Calu3 (cell line): ENCODE measurements at regions not wholly inside any gene's neighbourhood (a gene's known extent, or its start where the extent isn't known, plus 50 kb on each side); places are given as distances from the start of the nearest gene placed in this dataset.
"Not testable (repeated sequence)": the region's sequence is repeated elsewhere in the genome, so short reads cannot be mapped to it uniquely, and the experiment has no call there.

Experiments used
- BruUV-seq: library from RNA; stranded (reverse); fragments of 400-500 nt; replicated peaks from 2 replicates; lab custom pipeline; 2021; lab: Mats Ljungman, UMichigan
- CTCF ChIA-PET: fragments of 300-600 bp; sonication (Branson Sonifier 250); formaldehyde crosslinking; loops from one replicate; lab custom pipeline; 2022; ENCODE audit warnings: antibody characterized with exemption; lab: Charles Lee
- DNase-seq: peaks from one replicate; pipeline ENCODE4 v3.0.0; 2022
- H3K27ac Mint-ChIP-seq: one replicate; pipeline ENCODE4 v1.8.0; 2022; ENCODE audit warnings: mixed read lengths; ENCODE audit not compliant: unreplicated experiment
- H3K27me3 Mint-ChIP-seq: one replicate; pipeline ENCODE4 v1.8.0; 2022; ENCODE audit warnings: mixed read lengths; ENCODE audit not compliant: unreplicated experiment
- H3K36me3 Mint-ChIP-seq: one replicate; pipeline ENCODE4 v1.8.0; 2022; ENCODE audit warnings: mild to moderate bottlenecking, moderate library complexity, mixed read lengths; ENCODE audit not compliant: insufficient read depth, unreplicated experiment
- H3K4me1 Mint-ChIP-seq: one replicate; pipeline ENCODE4 v1.8.0; 2022; ENCODE audit warnings: mild to moderate bottlenecking, low read depth, mixed read lengths; ENCODE audit not compliant: unreplicated experiment
- H3K4me3 Mint-ChIP-seq: one replicate; pipeline ENCODE4 v1.8.0; 2022; ENCODE audit warnings: mild to moderate bottlenecking, low read depth, moderate library complexity, mixed read lengths; ENCODE audit not compliant: unreplicated experiment
- H3K9me3 Mint-ChIP-seq: one replicate; pipeline ENCODE4 v1.8.0; 2022; ENCODE audit warnings: low read depth, mixed read lengths; ENCODE audit not compliant: unreplicated experiment
- intact Hi-C: fragments of 100-400 bp; cut with micrococcal nuclease; formaldehyde crosslinking; loops from one replicate; pipeline ENCODE4 v1.10.0; 2022; ENCODE audit not compliant: unreplicated experiment
- TF ChIP-seq, protein P1 (sequence below): fragments of 200-600 bp; IDR thresholded peaks from one replicate; pipeline ENCODE4 v1.8.0; 2022; ENCODE audit warnings: antibody characterized with exemption; ENCODE audit not compliant: unreplicated experiment

DNA sequence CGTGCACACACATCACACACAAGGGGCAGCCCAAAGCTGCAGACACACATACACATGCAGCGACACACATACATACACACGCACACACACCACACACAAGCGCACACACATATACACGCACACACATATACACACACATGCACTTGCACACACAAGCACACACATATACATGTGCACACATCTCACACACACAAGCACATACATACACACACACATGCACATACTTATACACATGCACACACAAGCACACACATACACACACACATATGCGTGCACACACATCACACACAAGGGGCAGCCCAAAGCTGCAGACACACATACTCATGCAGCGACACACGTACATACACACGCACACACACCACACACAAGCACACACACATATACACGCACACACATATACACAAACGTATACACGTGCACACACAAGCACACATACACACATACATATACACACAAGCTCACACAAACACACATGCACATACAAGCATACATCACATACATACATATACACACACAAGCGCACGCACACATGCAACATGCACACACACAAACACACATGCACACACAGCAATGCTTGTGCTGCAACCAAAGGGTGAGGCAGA, 178.8 kb upstream of the PFKP start:
- DNase-seq = no peak
- no TSS peak for BruUV-seq
- no peak overlapping the region for H3K27ac Mint-ChIP-seq
- no peaks in the 10 kb centered on the region for H3K36me3 Mint-ChIP-seq
- TF ChIP-seq, protein P1, sequence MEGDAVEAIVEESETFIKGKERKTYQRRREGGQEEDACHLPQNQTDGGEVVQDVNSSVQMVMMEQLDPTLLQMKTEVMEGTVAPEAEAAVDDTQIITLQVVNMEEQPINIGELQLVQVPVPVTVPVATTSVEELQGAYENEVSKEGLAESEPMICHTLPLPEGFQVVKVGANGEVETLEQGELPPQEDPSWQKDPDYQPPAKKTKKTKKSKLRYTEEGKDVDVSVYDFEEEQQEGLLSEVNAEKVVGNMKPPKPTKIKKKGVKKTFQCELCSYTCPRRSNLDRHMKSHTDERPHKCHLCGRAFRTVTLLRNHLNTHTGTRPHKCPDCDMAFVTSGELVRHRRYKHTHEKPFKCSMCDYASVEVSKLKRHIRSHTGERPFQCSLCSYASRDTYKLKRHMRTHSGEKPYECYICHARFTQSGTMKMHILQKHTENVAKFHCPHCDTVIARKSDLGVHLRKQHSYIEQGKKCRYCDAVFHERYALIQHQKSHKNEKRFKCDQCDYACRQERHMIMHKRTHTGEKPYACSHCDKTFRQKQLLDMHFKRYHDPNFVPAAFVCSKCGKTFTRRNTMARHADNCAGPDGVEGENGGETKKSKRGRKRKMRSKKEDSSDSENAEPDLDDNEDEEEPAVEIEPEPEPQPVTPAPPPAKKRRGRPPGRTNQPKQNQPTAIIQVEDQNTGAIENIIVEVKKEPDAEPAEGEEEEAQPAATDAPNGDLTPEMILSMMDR = no peak
- CTCF ChIA-PET = no interaction called here
- H3K4me3 Mint-ChIP-seq = no peak overlapping the region
- H3K9me3 Mint-ChIP-seq = peaks cover 4% of the 10 kb centered on the region
- H3K4me1 Mint-ChIP-seq = no peaks in the 10 kb centered on the region
- peaks cover 33% of the 10 kb centered on the region for H3K27me3 Mint-ChIP-seq
- intact Hi-C loops = no loop called here

DNA sequence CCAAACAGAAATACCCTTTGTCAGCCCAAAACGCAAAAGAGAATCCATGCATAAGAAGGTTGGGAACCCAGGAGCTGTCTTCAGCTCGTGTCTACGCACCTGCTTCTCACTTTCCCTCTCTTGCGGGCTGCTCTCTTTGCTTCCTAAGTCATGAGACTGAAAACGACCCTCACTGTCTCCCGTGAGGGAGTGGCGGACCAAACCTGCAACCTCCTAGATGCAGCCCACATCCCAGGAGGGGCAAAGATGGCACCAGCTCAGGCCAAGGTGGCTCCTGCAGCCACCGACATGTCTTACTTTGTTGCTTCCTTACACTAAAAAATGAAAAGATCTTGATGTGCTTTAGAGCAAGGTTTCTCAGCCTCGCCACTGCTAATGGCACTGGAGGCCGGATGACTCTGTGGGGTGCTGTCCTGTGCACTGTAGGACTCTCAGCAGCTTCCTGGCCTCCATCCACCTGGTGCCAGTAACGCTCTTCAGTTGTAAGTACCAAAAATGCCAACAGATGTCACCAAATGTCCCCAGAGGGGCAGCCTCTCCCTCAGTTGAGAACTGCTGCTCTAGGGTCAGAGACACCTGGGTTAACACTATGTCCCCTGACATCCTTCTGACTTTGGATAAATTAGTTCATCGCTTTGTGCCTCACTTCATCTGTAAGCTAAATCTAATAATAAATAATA, 179.8 kb upstream of the PFKP start:
- no peak overlapping the region for H3K4me3 Mint-ChIP-seq
- intact Hi-C loops = no loop called here
- H3K27me3 Mint-ChIP-seq = peaks cover 37% of the 10 kb centered on the region
- H3K4me1 Mint-ChIP-seq = no peaks in the 10 kb centered on the region
- H3K27ac Mint-ChIP-seq = no peak overlapping the region
- no peaks in the 10 kb centered on the region for H3K36me3 Mint-ChIP-seq
- CTCF ChIA-PET = no interaction called here
- no TSS peak for BruUV-seq
- H3K9me3 Mint-ChIP-seq = peaks cover 4% of the 10 kb centered on the region
- TF ChIP-seq, protein P1 = no peak
- no peak for DNase-seq

DNA sequence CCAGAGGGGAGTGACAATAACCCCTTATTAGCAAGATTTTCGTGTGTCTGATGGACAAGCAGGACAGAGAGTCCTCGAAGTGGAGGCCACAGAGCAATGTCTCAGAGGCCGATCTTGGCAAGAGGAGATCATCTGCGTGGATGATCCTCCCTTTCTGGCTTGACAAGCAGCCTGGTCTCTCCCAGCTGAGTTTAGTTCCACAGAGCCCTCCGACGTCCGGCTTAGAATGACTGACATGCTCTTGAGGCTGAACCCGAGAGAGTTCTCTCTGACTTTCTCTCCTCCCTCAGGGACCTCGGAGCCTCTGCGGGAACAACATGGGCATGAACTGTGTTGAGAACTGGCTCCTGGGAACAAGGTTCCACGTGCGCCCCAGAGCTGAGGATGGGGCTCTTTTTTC, 180.7 kb upstream of the PFKP start:
- intact Hi-C loops = no loop called here
- Mint-ChIP-seq H3K27ac (no peak overlapping the region), H3K9me3 (peaks cover 4% of the 10 kb centered on the region), H3K4me3 (no peak overlapping the region), H3K27me3 (peaks cover 41% of the 10 kb centered on the region), H3K36me3 (no peaks in the 10 kb centered on the region), H3K4me1 (no peaks in the 10 kb centered on the region)
- TF ChIP-seq, protein P1 = no peak
- DNase-seq = no peak
- no TSS peak for BruUV-seq
- CTCF ChIA-PET = no interaction called here

DNA sequence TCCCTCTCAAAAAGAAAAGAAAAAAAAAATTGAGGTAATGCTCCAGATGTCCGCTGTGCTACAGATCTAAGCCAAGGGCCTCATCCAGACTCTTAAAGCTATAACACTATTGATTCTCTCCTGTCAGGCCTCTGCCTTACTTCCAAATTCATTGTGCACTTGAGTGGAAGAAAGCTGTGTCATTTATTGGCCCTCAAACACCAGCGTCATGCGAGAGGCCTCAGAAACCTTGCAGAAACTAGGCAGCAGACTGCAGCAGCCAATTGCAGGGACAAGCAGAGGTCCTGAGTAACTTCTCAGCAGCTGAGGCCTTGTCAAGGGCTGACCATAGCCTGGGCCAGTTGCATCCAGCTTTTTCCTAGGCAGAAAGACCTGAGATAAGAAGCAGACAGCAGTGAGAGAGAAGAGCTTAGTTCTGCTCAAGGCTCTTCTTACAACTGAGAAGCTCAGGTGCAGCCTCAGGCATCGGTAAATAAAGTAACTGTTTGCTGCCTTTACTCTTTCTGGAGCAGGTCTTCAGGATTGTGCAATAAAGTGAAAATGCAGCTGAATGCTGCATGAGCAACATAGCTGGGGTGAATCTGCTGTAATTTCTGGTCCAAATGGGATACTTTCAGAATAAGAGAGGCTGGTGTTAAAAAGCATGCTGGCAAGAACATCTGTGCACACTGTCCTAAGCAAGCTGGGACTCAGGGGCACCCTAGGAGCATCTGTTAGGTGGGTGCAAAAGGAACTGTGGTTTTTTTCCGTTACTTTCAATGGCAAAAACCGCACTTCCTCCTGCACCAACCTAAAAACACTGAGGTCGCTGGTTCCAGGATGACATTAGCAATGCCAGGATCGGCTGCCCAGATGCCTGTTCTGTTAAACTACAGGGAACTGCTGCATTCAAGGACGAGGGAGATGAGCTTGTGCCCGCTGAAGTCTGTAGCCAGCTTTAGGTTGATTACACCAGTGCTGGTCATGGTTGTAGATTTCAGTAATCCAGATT, 181.8 kb upstream of the PFKP start:
- H3K9me3 Mint-ChIP-seq = peaks cover 4% of the 10 kb centered on the region
- DNase-seq = no peak
- no TSS peak for BruUV-seq
- CTCF ChIA-PET = interaction anchor here (0.5 kb wide), 1 partner anchor 21 kb away, joined by 3 read pairs; no protein-coding TSS in a partner anchor
- no peak overlapping the region for H3K27ac Mint-ChIP-seq
- intact Hi-C loops = no loop called here
- peaks cover 49% of the 10 kb centered on the region for H3K27me3 Mint-ChIP-seq
- H3K4me1 Mint-ChIP-seq = no peaks in the 10 kb centered on the region
- TF ChIP-seq, protein P1 = no peak
- H3K4me3 Mint-ChIP-seq = no peak overlapping the region
- no peaks in the 10 kb centered on the region for H3K36me3 Mint-ChIP-seq

DNA sequence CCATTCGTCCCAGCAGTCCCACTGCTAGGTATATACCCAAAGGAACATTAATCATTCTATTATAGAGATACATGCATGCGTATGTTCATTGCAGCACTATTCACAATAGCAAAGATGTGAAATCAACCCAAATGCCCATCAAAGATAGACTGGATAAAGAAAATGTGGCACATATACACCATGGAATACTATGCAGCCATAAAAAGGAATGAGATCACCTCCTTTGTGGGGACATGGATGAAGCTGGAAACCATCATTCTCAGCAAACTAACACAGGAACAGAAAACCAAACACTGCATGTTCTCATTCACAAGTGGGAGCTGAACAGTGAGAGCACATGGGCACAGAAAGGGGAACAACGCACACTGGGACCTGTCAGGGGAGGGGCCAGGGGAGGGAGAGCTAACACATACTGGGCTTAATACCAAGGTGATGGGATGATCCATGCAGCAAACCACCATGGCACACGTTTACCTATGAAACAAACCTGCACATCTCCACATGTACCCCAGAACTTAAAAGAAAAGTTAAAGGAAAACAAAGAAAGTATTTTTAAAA, 183.3 kb upstream of the PFKP start:
- CTCF ChIA-PET, H3K36me3 Mint-ChIP-seq, intact Hi-C loops, DNase-seq, H3K4me3 Mint-ChIP-seq, H3K4me1 Mint-ChIP-seq, H3K9me3 Mint-ChIP-seq, H3K27ac Mint-ChIP-seq, BruUV-seq: not testable (repeated sequence)
- H3K27me3 Mint-ChIP-seq = peaks cover 62% of the 10 kb centered on the region
